ENCODE measurements at regions not wholly inside any gene's neighbourhood (a gene's known extent, or its start where the extent isn't known, plus 50 kb on each side); places are given as distances from the start of the nearest gene placed in this dataset.
A peak's percentile ranks its signal among the peaks of the same experiment; 100 is the strongest.
"Not testable (repeated sequence)": the region's sequence is repeated elsewhere in the genome, so short reads cannot be mapped to it uniquely, and the experiment has no call there.

- no peak overlapping the region for H3K4me3 ChIP-seq (replicated peaks; ENCODE audit: low read depth, low read length)
- TF ChIP-seq, protein P1, sequence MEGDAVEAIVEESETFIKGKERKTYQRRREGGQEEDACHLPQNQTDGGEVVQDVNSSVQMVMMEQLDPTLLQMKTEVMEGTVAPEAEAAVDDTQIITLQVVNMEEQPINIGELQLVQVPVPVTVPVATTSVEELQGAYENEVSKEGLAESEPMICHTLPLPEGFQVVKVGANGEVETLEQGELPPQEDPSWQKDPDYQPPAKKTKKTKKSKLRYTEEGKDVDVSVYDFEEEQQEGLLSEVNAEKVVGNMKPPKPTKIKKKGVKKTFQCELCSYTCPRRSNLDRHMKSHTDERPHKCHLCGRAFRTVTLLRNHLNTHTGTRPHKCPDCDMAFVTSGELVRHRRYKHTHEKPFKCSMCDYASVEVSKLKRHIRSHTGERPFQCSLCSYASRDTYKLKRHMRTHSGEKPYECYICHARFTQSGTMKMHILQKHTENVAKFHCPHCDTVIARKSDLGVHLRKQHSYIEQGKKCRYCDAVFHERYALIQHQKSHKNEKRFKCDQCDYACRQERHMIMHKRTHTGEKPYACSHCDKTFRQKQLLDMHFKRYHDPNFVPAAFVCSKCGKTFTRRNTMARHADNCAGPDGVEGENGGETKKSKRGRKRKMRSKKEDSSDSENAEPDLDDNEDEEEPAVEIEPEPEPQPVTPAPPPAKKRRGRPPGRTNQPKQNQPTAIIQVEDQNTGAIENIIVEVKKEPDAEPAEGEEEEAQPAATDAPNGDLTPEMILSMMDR (IDR thresholded peaks at IDR 0.05; ENCODE audit: low read length, missing control alignments): no peak
- no peak for DNase-seq (ENCODE audit: low read depth)
Measured at GRCh38 chr20:52433326-52434040, 241.9 kb upstream of the ZFP64 start.

- TF ChIP-seq, protein P1 (IDR thresholded peaks at IDR 0.05; ENCODE audit: low read length, missing control alignments): no peak
- H3K4me3 ChIP-seq (replicated peaks; ENCODE audit: low read depth, low read length): no peak overlapping the region
- peak; percentile 44 for DNase-seq (ENCODE audit: low read depth)
Measured at GRCh38 chr20:52432740-52433139, 241.2 kb upstream of the ZFP64 start.

DNA sequence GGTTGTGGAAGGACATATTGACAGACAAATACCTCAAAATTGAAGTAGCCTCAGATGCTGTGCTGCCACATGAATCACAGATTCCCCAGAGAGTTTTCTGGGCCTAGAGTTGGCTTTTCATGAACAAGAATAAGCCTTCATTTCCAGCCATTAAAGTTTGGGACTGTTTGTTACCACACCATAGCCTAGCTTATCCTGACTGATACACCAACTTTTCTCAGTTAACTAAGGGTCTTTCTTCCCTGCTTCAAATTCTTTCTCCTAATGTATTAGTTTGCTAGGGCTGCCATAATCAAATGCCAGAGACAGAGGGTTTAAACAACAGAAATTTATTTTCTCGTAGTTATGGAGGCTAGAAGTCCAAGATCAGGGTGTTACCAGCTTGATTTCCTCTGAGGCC lies 237.4 kb upstream of the ZFP64 start:
- no peak overlapping the region for H3K4me3 ChIP-seq (replicated peaks; ENCODE audit: low read depth, low read length)
- TF ChIP-seq, protein P1 (IDR thresholded peaks at IDR 0.05; ENCODE audit: low read length, missing control alignments): no peak
- DNase-seq (ENCODE audit: low read depth): no peak

GRCh38 chr20:52427960-52428359 lies 236.4 kb upstream of the ZFP64 start:
- no peak for DNase-seq (ENCODE audit: low read depth)
- TF ChIP-seq, protein P1 (IDR thresholded peaks at IDR 0.05; ENCODE audit: low read length, missing control alignments): no peak

DNA sequence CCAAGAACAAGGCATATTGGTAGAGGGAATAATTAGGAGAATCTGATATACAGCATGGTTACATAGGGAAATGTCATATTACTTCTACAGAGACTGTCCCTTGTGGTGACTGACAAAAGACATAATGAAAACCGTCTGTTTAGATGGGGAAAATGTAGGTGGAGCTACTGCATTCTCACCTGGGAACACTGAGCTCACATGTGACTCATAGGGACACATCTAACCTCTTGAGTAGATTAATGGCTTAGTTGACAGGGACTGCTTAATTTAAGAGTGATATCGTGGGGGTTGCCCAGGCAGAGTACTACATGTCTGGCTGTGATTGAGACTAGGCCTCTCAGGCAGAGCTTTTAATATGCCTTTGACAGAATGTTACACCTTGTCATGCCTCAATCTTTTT lies 235.3 kb upstream of the ZFP64 start:
- no peak for DNase-seq (ENCODE audit: low read depth)
- H3K4me3 ChIP-seq (replicated peaks; ENCODE audit: low read depth, low read length): no peak overlapping the region
- TF ChIP-seq, protein P1 (IDR thresholded peaks at IDR 0.05; ENCODE audit: low read length, missing control alignments): no peak

More at GRCh38 chr20:52427960-52428359, 236.4 kb upstream of the ZFP64 start:
- no peak overlapping the region for H3K4me3 ChIP-seq (replicated peaks; ENCODE audit: low read depth, low read length)

DNA sequence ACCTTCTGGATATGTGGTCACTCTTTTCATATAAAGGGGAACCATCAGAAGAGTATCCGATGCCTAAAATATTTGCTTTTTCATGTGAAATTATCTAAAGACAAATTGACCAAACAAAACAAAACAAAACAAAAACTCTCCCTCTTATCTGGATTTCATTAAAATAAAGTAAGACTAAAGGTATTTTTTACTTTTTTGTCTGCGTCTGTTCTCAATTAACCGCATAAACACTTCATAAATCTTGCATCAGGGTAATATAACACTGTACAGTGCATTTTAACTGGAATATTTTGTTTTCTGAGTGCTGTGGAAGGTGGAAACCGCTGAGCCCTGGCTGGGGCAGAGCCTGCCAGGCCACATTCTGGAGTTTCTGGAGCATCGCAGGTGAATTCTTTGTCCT lies 234.1 kb upstream of the ZFP64 start:
- TF ChIP-seq, protein P1 (IDR thresholded peaks at IDR 0.05; ENCODE audit: low read length, missing control alignments): no peak
- no peak overlapping the region for H3K4me3 ChIP-seq (replicated peaks; ENCODE audit: low read depth, low read length)
- DNase-seq (ENCODE audit: low read depth): no peak

DNA sequence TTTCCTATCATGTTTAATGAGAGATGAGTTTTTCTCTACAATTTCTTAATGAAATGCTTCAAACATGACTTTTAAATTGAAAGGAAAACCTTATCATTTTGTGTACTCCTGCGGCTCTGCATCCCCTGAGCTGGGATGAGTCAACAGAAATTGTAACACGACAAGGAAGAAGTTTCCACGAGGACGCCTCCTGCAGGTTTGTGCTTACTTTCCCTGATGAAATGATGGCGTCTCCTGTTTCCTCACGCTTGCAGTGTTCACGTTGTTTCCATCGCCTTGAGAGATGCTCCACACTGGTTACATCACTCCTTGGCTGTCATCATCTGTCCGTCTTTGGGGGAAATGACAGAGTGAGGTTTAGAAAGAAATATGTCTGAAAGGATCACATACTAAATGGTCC lies 233.7 kb upstream of the ZFP64 start:
- DNase-seq (ENCODE audit: low read depth): no peak

DNA sequence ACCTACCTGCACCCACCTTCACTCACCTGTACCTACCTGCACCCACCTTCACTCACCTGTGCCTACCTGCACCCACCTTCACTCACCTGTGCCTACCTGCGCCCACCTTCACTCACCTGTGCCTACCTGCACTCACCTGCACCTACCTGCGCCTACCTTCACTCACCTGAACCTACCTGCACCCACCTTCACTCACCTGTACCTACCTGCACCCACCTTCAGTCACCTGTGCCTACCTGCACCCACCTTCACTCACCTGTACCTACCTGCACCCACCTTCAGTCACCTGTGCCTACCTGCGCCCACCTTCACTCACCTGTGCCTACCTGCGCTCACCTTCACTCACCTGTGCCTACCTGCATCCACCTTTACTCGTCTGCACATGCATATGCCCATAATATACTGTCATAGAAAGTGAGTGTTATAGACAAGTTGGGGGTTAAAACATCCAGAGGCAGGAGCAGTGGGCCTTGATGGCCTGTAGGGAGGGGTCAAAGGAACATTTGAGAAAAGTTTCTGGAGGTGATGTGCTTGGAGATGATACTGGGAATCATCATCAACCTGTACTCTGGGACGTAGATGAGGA lies 232.9 kb upstream of the ZFP64 start:
- not testable (repeated sequence) for H3K4me3 ChIP-seq (replicated peaks; ENCODE audit: low read depth, low read length); DNase-seq (ENCODE audit: low read depth)

More for the DNA sequence above, 233.7 kb upstream of the ZFP64 start:
- H3K4me3 ChIP-seq (replicated peaks; ENCODE audit: low read depth, low read length): no peak overlapping the region
- TF ChIP-seq, protein P1 (IDR thresholded peaks at IDR 0.05; ENCODE audit: low read length, missing control alignments): no peak

DNA sequence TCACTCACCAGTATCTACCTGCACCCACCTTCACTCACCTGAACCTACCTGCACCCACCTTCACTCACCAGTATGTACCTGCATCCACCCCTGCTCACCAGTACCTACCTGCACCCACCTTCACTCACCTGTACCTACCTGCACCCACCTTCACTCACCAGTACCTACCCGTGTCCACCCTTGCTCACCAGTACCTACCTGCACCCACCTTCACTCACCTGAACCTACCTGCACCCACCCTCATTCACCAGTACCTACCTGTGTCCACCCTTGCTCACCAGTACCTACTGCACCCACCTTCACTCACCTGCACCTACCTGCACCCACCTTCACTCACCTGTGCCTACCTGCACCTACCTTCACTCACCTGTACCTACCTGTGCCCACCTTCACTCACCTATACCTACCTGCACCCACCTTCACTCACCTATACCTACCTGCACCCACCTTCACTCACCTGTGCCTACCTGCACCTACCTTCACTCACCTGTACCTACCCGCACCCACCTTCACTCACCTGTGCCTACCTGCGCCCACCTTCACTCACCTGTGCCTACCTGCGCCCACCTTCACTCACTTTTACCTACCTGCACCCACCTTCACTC lies 232.1 kb upstream of the ZFP64 start:
- DNase-seq (ENCODE audit: low read depth); H3K4me3 ChIP-seq (replicated peaks; ENCODE audit: low read depth, low read length): not testable (repeated sequence)
